MM.1S (cell line): ENCODE measurements at regions not wholly inside any gene's neighbourhood (a gene's known extent, or its start where the extent isn't known, plus 50 kb on each side); places are given as distances from the start of the nearest gene placed in this dataset.
"Not testable (repeated sequence)": the region's sequence is repeated elsewhere in the genome, so short reads cannot be mapped to it uniquely, and the experiment has no call there.

ENCODE experiments used
- DNase-seq: peaks from one replicate; pipeline ENCODE4 v3.0.0-alpha.2; 2015
- H2AFZ ChIP-seq: fragments of 300-600 bp; sonication (generic); 2 replicates; pipeline ENCODE4 v1.6.0; 2016; ENCODE audit warnings: antibody characterized with exemption, low read length
- H3F3A ChIP-seq: fragments of 300-600 bp; sonication (generic); 2 replicates; pipeline ENCODE4 v1.6.1; 2016; ENCODE audit warnings: mild to moderate bottlenecking, antibody characterized with exemption, low read length, moderate library complexity, mixed read lengths; ENCODE audit not compliant: insufficient read depth
- H3K27ac ChIP-seq: fragments of 300-600 bp; sonication (generic); 2 replicates; pipeline ENCODE4 v1.5.1; 2016; ENCODE audit warnings: mild to moderate bottlenecking, low read length
- H3K27me3 ChIP-seq: fragments of 300-600 bp; sonication (generic); replicated peaks from 2 replicates; pipeline ENCODE4 v1.6.0; 2016; ENCODE audit warnings: low read length; ENCODE audit not compliant: insufficient read depth
- H3K36me3 ChIP-seq: fragments of 300-600 bp; sonication (generic); replicated peaks from 2 replicates; pipeline ENCODE4 v1.6.1; 2016; ENCODE audit warnings: mild to moderate bottlenecking, low read length, mixed read lengths; ENCODE audit not compliant: insufficient read depth
- H3K4me1 ChIP-seq: fragments of 300-600 bp; sonication (generic); 2 replicates; pipeline ENCODE4 v1.6.1; 2016; ENCODE audit warnings: low read length, mixed read lengths
- H3K4me2 ChIP-seq: fragments of 300-600 bp; sonication (generic); 2 replicates; pipeline ENCODE4 v1.6.0; 2016; ENCODE audit warnings: low read depth, low read length
- H3K4me3 ChIP-seq: fragments of 300-600 bp; sonication (generic); 2 replicates; pipeline ENCODE4 v1.5.1; 2016; ENCODE audit warnings: low read length, mixed read lengths
- H3K79me2 ChIP-seq: fragments of 300-600 bp; sonication (generic); 2 replicates; pipeline ENCODE4 v1.6.1; 2016; ENCODE audit warnings: mixed run types, low read length, mixed read lengths
- H3K9ac ChIP-seq: fragments of 300-600 bp; sonication (generic); 2 replicates; pipeline ENCODE4 v1.6.1; 2016; ENCODE audit warnings: low read length, mixed read lengths
- H3K9me2 ChIP-seq: fragments of 300-600 bp; sonication (generic); replicated peaks from 2 replicates; pipeline ENCODE4 v1.6.1; 2016; ENCODE audit warnings: mild to moderate bottlenecking, low read length, mixed read lengths; ENCODE audit not compliant: insufficient read depth
- H3K9me3 ChIP-seq: fragments of 300-600 bp; sonication (generic); replicated peaks from 2 replicates; pipeline ENCODE4 v1.6.1; 2016; ENCODE audit warnings: mild to moderate bottlenecking, low read length, mixed read lengths; ENCODE audit not compliant: insufficient read depth
- H4K20me1 ChIP-seq: fragments of 300-600 bp; sonication (generic); 2 replicates; pipeline ENCODE4 v1.6.1; 2016; ENCODE audit warnings: mild to moderate bottlenecking, low read length, moderate library complexity, mixed read lengths; ENCODE audit not compliant: insufficient read depth
- CTCF ChIP-seq: fragments of 300-600 bp; sonication (generic); IDR thresholded peaks from 2 replicates; pipeline ENCODE4 v1.5.1; 2016; ENCODE audit warnings: antibody characterized with exemption, low read length, mixed read lengths
- EZH2 ChIP-seq: fragments of 300-600 bp; sonication (generic); optimal IDR thresholded peaks from 2 replicates; pipeline ENCODE3; 2017; ENCODE audit warnings: low read depth, mild to moderate bottlenecking, antibody characterized with exemption, low read length, mixed read lengths
- EZH2phosphoT487 ChIP-seq: fragments of 300-600 bp; sonication (generic); IDR thresholded peaks from 2 replicates; pipeline ENCODE4 v1.6.1; 2018; ENCODE audit warnings: antibody characterized with exemption, low read length

GRCh38 chr6:159540883-159541282 is 152.2 kb downstream of the SOD2 start:
- no peak overlapping the region for H3K4me3 ChIP-seq
- H3K27me3 ChIP-seq: no peaks in the 10 kb centered on the region

DNA sequence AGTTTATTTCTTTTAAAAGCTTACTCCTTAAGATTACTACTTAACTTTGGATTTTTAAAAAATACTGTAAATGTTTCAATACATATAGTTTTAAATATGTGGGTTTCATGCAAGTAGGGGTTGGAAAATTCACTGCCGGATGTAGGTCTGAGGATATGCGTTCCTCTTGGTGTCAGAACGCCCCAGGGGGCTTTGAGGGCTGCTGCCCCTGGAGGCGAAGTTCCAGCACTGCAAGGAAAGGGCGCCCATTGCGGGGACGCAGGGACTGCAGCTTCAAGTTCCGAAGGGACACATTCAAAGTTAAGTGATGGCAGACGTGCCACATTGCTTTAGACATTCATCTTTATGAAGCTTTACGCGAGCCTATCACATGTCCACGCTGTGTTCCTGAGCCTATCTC is 152.9 kb downstream of the SOD2 start:
- DNase-seq: no peak
- TF ChIP-seq EZH2 (no peak), CTCF (no peak)

More at GRCh38 chr6:159540883-159541282, 152.2 kb downstream of the SOD2 start:
- Histone ChIP-seq H4K20me1 (no peaks in the 10 kb centered on the region), H3K4me1 (no peaks in the 10 kb centered on the region), H2AFZ (no peak overlapping the region), H3K36me3 (no peaks in the 10 kb centered on the region), H3K9me2 (no peaks in the 10 kb centered on the region), H3K9me3 (no peaks in the 10 kb centered on the region), H3K79me2 (no peaks in the 10 kb centered on the region), H3K4me2 (no peak overlapping the region), H3K9ac (no peak overlapping the region), H3F3A (no peaks in the 10 kb centered on the region), H3K27ac (no peak overlapping the region)
- TF ChIP-seq CTCF (no peak), EZH2 (no peak), EZH2phosphoT487 (no peak)
- DNase-seq: no peak

GRCh38 chr6:159538031-159538430 is 155.0 kb downstream of the SOD2 start:
- H3K9me2 ChIP-seq, H3K9ac ChIP-seq, H3K36me3 ChIP-seq, H3K9me3 ChIP-seq, H3K4me2 ChIP-seq, H3K27me3 ChIP-seq, H2AFZ ChIP-seq, H3K79me2 ChIP-seq, H3F3A ChIP-seq, H3K27ac ChIP-seq, DNase-seq, H3K4me3 ChIP-seq, H3K4me1 ChIP-seq, H4K20me1 ChIP-seq: not testable (repeated sequence)

More for the DNA sequence above, 152.9 kb downstream of the SOD2 start:
- Histone ChIP-seq H3K36me3 (no peaks in the 10 kb centered on the region), H3K9me3 (no peaks in the 10 kb centered on the region), H2AFZ (no peak overlapping the region), H3K4me1 (no peaks in the 10 kb centered on the region), H3F3A (no peaks in the 10 kb centered on the region), H3K9me2 (no peaks in the 10 kb centered on the region), H3K79me2 (no peaks in the 10 kb centered on the region), H3K9ac (no peak overlapping the region), H3K27me3 (no peaks in the 10 kb centered on the region), H3K4me2 (no peak overlapping the region), H3K27ac (no peak overlapping the region), H3K4me3 (no peak overlapping the region), H4K20me1 (no peaks in the 10 kb centered on the region)

- TF ChIP-seq EZH2phosphoT487 (no peak), CTCF (no peak), EZH2 (no peak)
- Histone ChIP-seq H3K4me3 (no peak overlapping the region), H3K9ac (no peak overlapping the region), H3K9me2 (no peaks in the 10 kb centered on the region), H4K20me1 (no peaks in the 10 kb centered on the region), H3K4me2 (no peak overlapping the region), H2AFZ (no peak overlapping the region), H3K36me3 (no peaks in the 10 kb centered on the region), H3K4me1 (no peaks in the 10 kb centered on the region), H3K79me2 (no peaks in the 10 kb centered on the region), H3K27me3 (no peaks in the 10 kb centered on the region), H3K9me3 (no peaks in the 10 kb centered on the region), H3K27ac (no peak overlapping the region), H3F3A (no peaks in the 10 kb centered on the region)
- no peak for DNase-seq
These were observed 157.2 kb downstream of the SOD2 start for GRCh38 chr6:159535656-159536350.
